NCI-H2029 (cell line): ENCODE measurements at regions not wholly inside any gene's neighbourhood (a gene's known extent, or its start where the extent isn't known, plus 50 kb on each side); places are given as distances from the start of the nearest gene placed in this dataset.
"Not testable (repeated sequence)": the region's sequence is repeated elsewhere in the genome, so short reads cannot be mapped to it uniquely, and the experiment has no call there.

Source experiments
- DNase-seq: peaks from one replicate; lab custom pipeline; 2025; lab: John Stamatoyannopoulos, UW

- DNase-seq = no peak
Measured at GRCh38 chr5:167049771-167050567, 1241.5 kb upstream of the WWC1 start.

GRCh38 chr5:167050568-167051401 is 1240.7 kb upstream of the WWC1 start:
- no peak for DNase-seq

GRCh38 chr5:167051402-167051768 is 1240.1 kb upstream of the WWC1 start:
- no peak for DNase-seq

- no peak for DNase-seq
Measured at GRCh38 chr5:167052791-167053190, 1238.7 kb upstream of the WWC1 start.

- no peak for DNase-seq
Measured at GRCh38 chr5:167057665-167058064, 1233.8 kb upstream of the WWC1 start.

GRCh38 chr5:167061695-167062094 is 1229.8 kb upstream of the WWC1 start:
- DNase-seq = no peak

- DNase-seq = no peak
Measured at GRCh38 chr5:167063116-167063515, 1228.3 kb upstream of the WWC1 start.

- DNase-seq = no peak
Measured at GRCh38 chr5:167063788-167064187, 1227.7 kb upstream of the WWC1 start.

GRCh38 chr5:167064198-167064776 is 1227.2 kb upstream of the WWC1 start:
- DNase-seq = no peak

- no peak for DNase-seq
Measured at GRCh38 chr5:167065794-167066193, 1225.7 kb upstream of the WWC1 start.

- no peak for DNase-seq
Measured at GRCh38 chr5:167071981-167072610, 1219.3 kb upstream of the WWC1 start.

GRCh38 chr5:167081561-167081960 is 1209.9 kb upstream of the WWC1 start:
- DNase-seq = no peak

GRCh38 chr5:167096816-167097215 is 1194.6 kb upstream of the WWC1 start:
- DNase-seq = no peak

GRCh38 chr5:167104351-167104750 is 1187.1 kb upstream of the WWC1 start:
- no peak for DNase-seq

- DNase-seq = no peak
Measured at GRCh38 chr5:167105941-167106340, 1185.5 kb upstream of the WWC1 start.

GRCh38 chr5:167107684-167108083 is 1183.8 kb upstream of the WWC1 start:
- DNase-seq = no peak

GRCh38 chr5:167108266-167108665 is 1183.2 kb upstream of the WWC1 start:
- DNase-seq = not testable (repeated sequence)

GRCh38 chr5:167112556-167112955 is 1178.9 kb upstream of the WWC1 start:
- no peak for DNase-seq

GRCh38 chr5:167122267-167122666 is 1169.2 kb upstream of the WWC1 start:
- no peak for DNase-seq

GRCh38 chr5:167123126-167123525 is 1168.3 kb upstream of the WWC1 start:
- no peak for DNase-seq

- no peak for DNase-seq
Measured at GRCh38 chr5:167128581-167128980, 1162.9 kb upstream of the WWC1 start.

GRCh38 chr5:167140548-167141291 is 1150.7 kb upstream of the WWC1 start:
- DNase-seq = no peak
